GM12874 (cell line): ENCODE measurements at regions not wholly inside any gene's neighbourhood (a gene's known extent, or its start where the extent isn't known, plus 50 kb on each side); places are given as distances from the start of the nearest gene placed in this dataset.

Source experiments
- CTCF ChIP-seq: IDR thresholded peaks from 2 replicates; pipeline ENCODE4 v1.5.1; 2011; ENCODE audit warnings: low read depth, mild to moderate bottlenecking, control low read depth, low read length, moderate library complexity; ENCODE audit not compliant: insufficient read depth

DNA sequence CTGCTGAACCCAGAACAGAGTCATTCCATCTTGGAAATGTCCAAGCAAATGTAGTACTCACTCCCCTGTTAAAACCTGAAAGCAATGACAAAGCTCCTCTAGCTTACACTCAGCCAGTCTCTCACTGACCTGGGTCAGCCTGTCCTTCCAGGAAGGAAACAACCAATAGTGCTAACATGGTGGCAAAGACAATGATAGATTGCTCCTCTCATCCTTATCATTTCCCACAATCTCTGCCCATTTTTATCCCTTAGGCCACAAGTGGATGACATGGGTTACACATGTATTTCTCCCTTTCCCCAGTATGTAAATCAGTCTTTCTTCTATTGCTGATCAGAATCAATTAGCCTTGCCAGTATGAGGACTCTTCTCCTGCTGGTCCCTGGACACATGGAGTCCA, 154.6 kb upstream of the SESN3 start:
- TF ChIP-seq CTCF, result no peak

DNA sequence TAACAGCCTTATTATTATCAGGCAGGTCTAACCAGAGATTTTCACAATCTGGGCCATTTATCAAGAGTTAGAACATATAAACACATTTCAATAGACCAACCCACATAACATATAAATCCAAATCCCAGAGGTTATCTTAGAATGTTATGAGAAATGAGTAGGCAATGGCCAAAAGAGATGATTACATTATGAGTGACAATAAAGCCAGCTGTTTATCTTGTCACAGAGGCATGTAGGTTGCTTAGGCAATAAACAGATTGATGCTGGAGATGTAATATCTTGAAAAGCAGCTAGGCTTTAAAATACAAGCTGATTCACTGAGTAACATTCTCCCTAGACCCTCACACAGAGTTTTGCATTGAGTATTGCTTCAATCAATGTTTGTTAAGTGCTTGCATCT, 148.5 kb upstream of the SESN3 start:
- no peak for TF ChIP-seq CTCF

DNA sequence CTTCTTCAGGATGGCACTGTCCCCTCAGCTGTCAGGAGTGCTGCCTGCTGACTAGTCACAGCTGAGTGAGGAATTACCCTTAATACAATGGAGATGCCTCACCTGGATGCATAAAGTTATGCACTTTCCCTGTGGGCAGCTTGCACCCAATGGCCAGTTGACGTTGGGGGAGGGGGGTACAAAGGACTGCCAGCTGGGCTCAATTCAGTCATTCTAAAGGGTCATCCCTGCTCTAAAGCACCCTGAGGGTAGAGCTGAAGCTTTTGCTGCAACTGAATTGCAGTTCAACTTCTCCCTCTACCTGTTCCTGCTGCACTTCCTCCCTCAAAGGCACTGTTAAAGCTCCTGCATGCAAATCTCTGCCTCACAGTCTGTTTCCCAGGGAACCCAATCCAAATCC, 147.8 kb upstream of the SESN3 start:
- TF ChIP-seq CTCF, result no peak

DNA sequence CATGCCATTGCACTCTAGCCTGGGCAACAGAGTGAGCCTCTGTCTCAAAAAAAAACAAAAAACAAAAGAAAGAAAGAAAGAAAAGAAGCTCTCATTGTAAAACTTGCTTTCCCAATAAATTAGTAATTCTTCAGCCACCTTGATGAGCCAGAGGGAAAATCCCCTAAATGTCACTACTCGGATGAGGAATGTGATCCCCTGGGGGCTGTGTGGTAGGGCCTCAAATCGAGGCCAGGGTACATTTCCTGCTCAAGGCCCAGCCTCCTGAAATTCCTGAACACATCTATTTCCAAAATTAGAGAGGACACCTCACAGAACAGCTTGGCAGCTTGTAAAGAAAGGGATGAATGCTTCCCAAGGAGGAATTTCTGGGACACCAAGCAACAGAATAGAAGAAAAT, 147.1 kb upstream of the SESN3 start:
- no peak for TF ChIP-seq CTCF

GRCh38 chr11:95375886-95376285, 144.9 kb upstream of the SESN3 start:
- TF ChIP-seq CTCF, result no peak

- TF ChIP-seq CTCF, result no peak
Observed at GRCh38 chr11:95375451-95375850, 144.4 kb upstream of the SESN3 start.

GRCh38 chr11:95374105-95374504, 143.1 kb upstream of the SESN3 start:
- TF ChIP-seq CTCF, result no peak

DNA sequence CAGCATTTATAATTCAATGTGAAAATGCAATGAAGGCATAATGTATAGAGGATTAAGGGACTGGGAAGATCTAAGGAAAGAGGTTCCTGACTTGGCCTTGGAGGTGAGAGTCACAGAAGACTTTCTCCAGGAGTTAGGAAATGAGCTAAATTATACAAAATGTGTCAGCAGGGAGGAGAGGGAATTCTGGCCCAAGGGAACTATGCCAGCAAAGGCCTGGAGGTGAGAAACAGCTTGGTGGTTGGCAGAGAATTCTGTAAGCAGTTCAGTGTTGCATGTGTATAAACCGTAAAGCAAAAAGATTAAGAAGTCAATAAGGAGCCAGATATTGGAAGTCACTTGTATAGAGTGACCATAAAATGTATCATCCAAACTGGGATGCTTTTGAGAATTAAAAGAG, 142.2 kb upstream of the SESN3 start:
- no peak for TF ChIP-seq CTCF
